IPS-NIHi7 (cell line): ENCODE measurements at regions not wholly inside any gene's neighbourhood (a gene's known extent, or its start where the extent isn't known, plus 50 kb on each side); places are given as distances from the start of the nearest gene placed in this dataset.

ENCODE experiments used
- DNase-seq: peaks from one replicate; pipeline ENCODE4 v3.0.0; 2012; ENCODE audit warnings: mixed read lengths; ENCODE audit errors: extremely low spot score

GRCh38 chr7:371119-371778 is 81.3 kb downstream of the FOXL3 start:
- no peak for DNase-seq

- DNase-seq, result no peak
Measured at GRCh38 chr7:371779-372545, 82.0 kb downstream of the FOXL3 start.

DNA sequence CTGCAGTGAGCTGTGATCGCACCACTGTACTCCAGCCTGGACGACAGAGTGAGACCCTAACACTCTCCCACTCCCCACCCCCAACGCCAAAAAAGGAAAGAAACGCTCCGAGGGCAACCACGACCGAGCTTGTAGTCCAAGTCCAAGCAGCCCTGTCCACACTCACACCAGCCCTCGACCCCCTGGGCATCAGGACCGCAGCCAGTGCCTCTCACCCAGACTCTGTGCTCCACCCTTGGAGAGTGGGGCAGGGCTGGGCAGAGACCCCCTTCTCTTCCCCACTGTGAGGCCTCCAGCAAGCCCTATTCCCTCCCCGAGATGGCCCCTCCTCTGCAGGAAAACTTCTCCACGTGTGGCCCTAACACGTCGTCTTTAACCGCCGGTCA is 82.6 kb downstream of the FOXL3 start:
- no peak for DNase-seq

DNA sequence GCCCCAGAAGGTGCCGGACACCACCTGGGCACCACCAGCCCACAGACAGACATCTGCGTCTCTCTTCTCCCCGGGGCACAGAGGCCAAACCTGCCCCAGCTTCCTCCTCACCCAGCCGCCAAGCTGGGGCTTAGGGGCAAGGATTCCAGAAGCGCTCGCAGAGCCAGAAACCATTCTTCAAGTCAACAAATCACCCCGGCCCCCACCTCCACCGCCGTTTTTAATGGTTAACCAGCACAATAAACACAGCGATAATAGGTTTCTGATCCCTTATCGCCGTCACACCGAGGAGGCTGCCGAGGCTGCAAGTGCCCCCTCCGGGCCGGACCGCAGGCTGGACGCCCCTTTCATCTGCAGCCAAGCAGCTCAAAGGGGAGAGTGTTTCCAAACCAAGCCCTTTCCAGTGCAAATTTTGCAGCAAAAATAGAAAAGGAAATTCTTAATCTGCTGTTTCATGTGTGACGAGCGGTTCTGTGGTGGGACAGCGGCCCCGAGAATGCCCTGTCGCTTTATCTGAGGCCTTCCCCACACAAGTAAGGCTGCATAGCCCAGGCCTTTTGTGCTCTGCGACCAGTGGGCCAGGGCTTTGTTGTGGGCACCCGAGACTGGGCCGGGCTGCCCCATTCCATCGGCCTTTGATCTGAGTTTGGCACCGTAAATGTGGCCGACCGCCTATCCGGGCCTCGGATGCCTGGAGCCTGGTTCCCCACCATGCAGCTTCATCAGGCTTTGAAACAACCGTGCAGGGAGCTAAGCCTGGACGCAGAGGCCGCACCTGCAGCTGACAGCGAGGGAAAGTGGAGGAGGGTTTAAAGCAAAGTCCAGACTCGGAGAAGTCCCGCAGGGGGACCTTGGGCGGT is 83.2 kb downstream of the FOXL3 start:
- DNase-seq, result no peak

DNA sequence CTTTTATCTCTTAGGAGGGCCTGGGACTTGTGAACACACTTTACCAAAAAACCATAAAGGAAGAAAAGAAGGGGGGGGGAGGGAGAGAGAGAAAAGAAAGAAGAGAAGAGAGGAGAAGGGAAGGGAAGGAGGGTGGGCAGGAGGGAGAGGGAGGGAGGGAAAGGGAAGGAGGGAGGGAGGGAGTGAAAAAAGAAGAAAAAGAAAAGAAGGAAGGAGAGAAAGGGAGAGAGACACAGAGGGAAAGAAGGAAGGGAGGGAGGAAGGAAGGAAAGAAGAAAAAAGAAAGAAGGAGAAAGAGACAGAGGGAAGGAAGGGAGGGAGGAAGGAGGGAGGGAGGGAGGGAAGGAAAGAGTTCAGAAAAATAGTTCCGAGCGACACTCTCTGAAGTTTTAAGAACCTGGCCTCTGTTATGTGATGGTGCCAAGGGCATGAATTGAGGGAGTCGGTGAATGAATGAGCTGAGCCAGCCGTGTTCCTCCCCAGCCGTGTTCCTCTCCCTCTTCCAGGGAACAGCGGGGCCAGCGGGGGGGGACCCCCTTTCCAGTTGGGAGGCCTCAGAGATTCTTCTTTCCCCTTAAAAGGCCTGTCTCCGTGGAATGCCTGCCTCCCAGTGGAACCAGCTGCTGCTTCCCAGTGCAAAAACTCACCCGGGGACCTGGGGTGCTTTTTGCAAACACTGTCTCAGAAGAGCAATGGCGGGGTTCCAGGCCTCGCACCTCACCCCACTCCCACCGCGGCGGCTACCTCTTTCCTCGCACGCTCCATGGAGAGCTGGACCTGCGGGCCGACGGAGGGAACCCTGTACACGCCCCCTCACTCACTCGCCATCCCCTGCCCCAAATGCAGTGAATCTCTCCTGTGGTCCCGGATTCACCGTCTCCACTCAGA is 84.1 kb downstream of the FOXL3 start:
- DNase-seq, result no peak

- DNase-seq, result no peak
Measured at GRCh38 chr7:374706-375311, 84.8 kb downstream of the FOXL3 start.

DNA sequence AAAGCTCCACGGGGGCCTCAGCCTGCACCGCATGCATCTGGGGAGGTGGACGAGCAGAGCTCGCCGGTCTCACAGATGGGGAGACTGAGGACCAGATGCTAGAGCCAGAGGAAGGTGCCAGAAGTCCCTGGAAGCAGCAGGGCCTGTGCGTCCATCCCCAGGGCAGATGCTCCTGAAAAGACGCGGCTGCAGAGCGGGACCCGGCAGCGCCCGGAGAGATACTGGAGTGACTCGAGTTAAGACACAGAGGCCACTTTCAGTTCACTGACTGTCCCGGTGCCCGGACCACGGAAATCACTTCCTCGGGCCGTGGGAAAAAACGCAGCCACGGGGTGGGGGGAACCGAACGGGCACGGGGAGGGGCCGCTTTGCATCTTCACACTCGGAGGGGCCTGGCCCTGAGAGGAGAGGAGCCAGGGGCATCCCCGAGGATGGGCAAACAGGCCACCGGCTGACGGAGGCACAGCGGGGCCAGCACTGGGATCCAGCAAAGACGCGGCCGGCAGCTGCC is 85.4 kb downstream of the FOXL3 start:
- no peak for DNase-seq

- no peak for DNase-seq
Measured at GRCh38 chr7:375901-376305, 85.9 kb downstream of the FOXL3 start.

GRCh38 chr7:376306-377079 is 86.5 kb downstream of the FOXL3 start:
- no peak for DNase-seq

GRCh38 chr7:377080-378040 is 87.4 kb downstream of the FOXL3 start:
- peak; percentile 21 for DNase-seq

GRCh38 chr7:378041-378420 is 88.1 kb downstream of the FOXL3 start:
- DNase-seq, result no peak

GRCh38 chr7:378551-379455 is 88.8 kb downstream of the FOXL3 start:
- peak; percentile 18 for DNase-seq

- DNase-seq, result peak; percentile 77
Measured at GRCh38 chr7:379456-380138, 89.6 kb downstream of the FOXL3 start.

DNA sequence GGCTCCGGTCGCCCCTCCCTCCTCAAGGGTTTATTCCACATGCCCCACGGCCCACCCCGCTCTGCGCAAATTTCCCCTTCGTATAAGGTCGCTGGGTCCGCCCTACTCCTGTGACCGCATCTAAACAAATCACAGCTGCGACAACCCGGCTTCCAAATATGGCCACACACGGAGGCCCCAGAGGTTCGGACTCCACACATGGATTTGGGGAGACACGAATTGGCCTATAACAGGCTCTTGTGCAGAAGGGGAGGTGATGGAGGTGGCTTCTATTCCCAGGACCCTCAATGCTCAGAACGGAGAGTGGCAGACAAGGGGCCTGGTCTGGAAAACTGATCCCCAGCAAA is 90.1 kb downstream of the FOXL3 start:
- DNase-seq, result no peak

DNA sequence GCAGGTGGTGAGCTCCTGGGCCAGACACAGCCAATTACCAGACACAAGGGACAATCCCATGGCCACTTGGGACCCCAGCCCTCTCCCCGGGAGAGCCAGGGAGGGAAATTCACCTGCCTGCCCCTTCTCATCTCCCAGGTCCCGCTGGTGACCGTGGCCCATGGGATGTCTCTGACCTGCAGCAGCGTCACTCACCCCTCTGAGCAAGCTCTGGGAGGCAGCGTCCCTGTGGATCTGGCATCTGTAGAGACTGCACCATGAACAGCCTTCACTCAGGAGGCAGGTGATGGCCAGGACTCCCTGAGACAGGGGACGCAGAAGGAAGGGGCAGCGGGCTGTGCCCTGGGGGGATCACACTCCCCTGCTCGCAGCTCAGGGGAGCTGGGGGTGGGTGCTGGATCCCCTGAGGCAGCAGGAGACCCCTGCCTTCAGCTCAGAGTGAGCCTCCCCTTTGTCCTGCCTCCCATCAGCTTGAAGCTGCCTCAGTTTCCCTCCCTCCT is 90.8 kb downstream of the FOXL3 start:
- peak; percentile 21 for DNase-seq

DNA sequence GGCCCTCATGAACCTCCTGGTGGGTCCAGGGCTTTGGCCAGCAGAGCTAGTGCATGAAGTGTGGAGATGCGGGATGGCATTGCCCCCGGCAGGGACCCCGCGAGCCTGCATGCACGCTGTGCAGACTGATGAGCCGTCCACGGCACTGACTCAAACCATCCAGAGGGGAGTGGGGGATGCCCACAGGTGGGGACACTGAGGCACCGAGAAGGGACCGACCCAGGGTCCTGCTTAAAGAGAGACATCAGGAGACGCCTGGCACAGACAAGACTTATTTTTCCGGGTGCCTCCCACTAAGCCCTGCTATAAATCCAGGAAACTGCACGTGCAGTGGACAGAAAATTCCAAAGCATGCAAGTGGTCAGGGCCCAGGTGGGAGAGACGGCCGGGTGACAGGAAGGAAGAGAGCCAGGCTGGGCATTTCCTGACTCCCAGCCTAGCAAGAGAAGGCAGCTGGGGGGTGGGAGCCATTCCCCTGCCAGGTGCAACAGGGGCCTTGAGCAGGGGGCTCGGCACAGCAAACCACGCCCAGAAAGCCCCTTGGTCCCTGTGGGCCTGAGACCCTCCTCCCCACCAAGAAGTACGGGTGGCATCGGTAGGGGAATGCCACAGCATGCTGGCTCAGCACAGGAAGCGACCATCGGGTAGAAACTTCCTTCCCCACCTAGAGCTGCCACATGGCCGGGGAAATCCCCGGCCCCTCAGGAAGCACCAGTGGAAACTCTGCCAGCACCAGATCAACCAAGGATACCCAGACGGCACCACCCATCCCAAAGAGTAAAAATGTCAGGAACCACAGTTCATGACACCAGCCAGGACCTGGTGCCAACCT is 91.5 kb downstream of the FOXL3 start:
- DNase-seq, result no peak
